Spleen (tissue), 7 donors: ENCODE measurements at regions not wholly inside any gene's neighbourhood (a gene's known extent, or its start where the extent isn't known, plus 50 kb on each side); places are given as distances from the start of the nearest gene placed in this dataset.

ENCODE experiments used
- POLR2A ChIP-seq, 3 donors: fragments of 450-650 bp; IDR thresholded peaks; one replicate each; pipeline ENCODE4 v1.5.1; 2017; ENCODE audit warnings: antibody characterized with exemption in 3 of 3, mild to moderate bottlenecking in 1 of 3
- POLR2AphosphoS5 ChIP-seq, 3 donors: sonication (generic); formaldehyde crosslinking; IDR thresholded peaks; one replicate each; pipeline ENCODE4 v1.5.1; 2017; ENCODE audit warnings: antibody characterized with exemption in 3 of 3
- TF ChIP-seq, protein P1 (sequence below), 11 experiments: fragments of 200-600 bp in 7 of 11; fragments of 450-650 bp in 4 of 11; sonication (generic) in 4 of 11; IDR thresholded peaks in 8 of 11; conservative IDR thresholded peaks in 3 of 11; 1 replicate in 7 of 11; 2 replicates in 4 of 11; pipeline versions ENCODE4 v1.4.0 to v1.8.0; 2016 to 2021; ENCODE audit warnings: antibody characterized with exemption in 11 of 11, inconsistent platforms in 4 of 11, mild to moderate bottlenecking in 1 of 11
- donor health status: DM: no; HTN: no; CAD: no; lungs with moderate emphysema.
- donor health status: DM: no; HTN: no; CAD: no.
- donor health status: DM: no; HTN: no; CAD: no.

DNA sequence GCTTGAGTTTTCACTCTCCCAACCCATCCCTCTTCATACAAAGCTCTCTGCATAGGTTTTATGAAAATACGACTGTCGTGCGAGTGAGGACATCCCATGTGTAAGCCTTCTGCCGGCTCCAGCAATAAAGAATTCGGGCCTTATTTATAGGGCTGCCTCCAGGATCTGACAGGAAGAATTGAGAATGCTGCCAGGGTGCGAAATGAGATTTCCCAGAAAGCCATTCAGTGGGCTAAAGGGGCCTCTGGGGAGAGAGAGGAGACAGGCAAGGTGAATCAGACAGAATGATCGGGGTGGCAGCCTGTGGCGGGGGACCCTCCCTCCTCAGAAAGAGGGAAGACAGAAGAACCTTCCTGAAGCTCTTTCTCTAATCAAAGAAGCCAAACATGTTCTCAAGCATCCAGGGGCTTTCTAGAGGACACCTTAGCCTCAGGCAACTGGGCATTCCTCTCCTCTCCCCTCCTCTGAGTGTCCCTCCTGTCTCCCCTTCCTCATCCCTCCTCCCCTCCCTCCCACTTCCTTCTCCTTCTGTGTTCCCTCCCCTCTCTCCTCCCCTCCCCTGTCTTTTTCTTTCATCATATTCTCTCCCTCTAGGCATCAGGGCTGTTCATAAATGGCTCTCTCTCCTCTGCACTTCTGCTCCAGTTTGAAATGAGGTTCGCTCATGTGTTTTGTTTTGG lies 410.9 kb downstream of the TYW1 start:
- TF ChIP-seq, protein P1, sequence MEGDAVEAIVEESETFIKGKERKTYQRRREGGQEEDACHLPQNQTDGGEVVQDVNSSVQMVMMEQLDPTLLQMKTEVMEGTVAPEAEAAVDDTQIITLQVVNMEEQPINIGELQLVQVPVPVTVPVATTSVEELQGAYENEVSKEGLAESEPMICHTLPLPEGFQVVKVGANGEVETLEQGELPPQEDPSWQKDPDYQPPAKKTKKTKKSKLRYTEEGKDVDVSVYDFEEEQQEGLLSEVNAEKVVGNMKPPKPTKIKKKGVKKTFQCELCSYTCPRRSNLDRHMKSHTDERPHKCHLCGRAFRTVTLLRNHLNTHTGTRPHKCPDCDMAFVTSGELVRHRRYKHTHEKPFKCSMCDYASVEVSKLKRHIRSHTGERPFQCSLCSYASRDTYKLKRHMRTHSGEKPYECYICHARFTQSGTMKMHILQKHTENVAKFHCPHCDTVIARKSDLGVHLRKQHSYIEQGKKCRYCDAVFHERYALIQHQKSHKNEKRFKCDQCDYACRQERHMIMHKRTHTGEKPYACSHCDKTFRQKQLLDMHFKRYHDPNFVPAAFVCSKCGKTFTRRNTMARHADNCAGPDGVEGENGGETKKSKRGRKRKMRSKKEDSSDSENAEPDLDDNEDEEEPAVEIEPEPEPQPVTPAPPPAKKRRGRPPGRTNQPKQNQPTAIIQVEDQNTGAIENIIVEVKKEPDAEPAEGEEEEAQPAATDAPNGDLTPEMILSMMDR (IDR thresholded peaks at IDR 0.05 in 8 of 11, conservative IDR thresholded peaks at IDR 0.05 in 3 of 11) = no peak
- TF ChIP-seq POLR2A (IDR thresholded peaks at IDR 0.05) (no peak), POLR2AphosphoS5 (IDR thresholded peaks at IDR 0.05) (no peak)
